Right hindlimb (tissue), 1 donor: ENCODE measurements at regions not wholly inside any gene's neighbourhood (a gene's known extent, or its start where the extent isn't known, plus 50 kb on each side); places are given as distances from the start of the nearest gene placed in this dataset.
"Not testable (repeated sequence)": the region's sequence is repeated elsewhere in the genome, so short reads cannot be mapped to it uniquely, and the experiment has no call there.

Experiments
- DNase-seq: peaks from one replicate; pipeline ENCODE4 v3.0.0-alpha.2; 2018

- not testable (repeated sequence) for DNase-seq
Measured at GRCh38 chr2:179385756-179386155, 121.1 kb upstream of the SESTD1 start.

DNA sequence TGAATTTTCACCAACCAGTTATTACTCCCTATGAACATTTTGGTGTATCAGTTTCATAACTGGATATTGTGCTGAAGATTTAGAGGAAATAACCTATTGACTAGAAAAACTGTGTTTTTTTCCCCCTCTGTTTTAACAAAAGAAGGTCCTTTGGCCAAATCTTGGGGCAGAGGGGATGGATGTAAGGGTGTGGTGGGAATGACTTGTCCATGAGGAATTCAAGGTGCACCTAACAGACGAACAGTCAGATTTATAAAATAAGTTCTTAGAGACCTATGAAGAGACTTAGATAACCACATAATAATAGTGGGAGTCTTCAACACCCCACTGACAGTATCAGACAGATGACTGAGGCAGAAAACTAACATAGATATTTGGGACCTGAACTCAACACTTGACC is 119.3 kb upstream of the SESTD1 start:
- no peak for DNase-seq

DNA sequence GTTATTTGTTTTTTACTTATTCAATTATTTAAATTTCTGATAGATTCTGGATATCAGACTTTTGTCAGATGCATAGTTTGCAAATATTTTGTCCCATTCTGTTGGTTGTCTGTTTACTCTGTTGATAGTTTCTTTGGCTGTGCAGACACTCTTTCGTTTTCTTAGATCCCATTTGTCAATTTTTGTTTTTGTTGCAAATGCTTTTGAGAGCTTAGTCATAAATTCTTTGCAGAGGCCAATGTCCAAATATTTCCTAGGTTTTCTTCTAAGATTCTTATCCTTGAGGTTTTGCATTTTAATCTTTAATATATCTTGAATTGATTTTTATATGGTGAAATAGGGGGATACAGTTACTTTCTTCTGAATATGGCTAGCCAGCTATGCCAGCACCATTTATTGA is 112.7 kb upstream of the SESTD1 start:
- no peak for DNase-seq

DNA sequence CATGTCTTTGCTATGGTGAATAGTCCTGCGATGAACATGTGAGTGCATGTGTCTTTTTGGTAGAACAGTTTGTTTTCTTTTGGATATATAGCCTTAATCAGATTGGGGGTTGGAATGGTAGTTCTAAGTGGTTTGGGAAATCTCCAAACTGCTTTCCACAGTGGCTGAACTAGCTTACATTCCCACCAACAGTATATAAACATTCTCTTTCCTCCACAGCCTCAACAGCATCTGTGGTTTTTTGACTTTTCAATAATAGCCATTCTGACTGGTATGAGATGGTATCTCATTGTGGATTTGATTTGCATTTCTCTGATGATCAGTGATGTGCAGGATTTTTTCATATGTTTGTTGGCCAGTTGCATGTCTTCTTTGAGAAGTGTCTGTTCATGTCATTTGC is 112.2 kb upstream of the SESTD1 start:
- DNase-seq, result no peak

GRCh38 chr2:179373816-179374215 is 109.2 kb upstream of the SESTD1 start:
- no peak for DNase-seq

GRCh38 chr2:179365561-179365960 is 100.9 kb upstream of the SESTD1 start:
- not testable (repeated sequence) for DNase-seq

GRCh38 chr2:179355881-179356280 is 91.2 kb upstream of the SESTD1 start:
- no peak for DNase-seq

GRCh38 chr2:179354739-179355537 is 90.3 kb upstream of the SESTD1 start:
- no peak for DNase-seq

DNA sequence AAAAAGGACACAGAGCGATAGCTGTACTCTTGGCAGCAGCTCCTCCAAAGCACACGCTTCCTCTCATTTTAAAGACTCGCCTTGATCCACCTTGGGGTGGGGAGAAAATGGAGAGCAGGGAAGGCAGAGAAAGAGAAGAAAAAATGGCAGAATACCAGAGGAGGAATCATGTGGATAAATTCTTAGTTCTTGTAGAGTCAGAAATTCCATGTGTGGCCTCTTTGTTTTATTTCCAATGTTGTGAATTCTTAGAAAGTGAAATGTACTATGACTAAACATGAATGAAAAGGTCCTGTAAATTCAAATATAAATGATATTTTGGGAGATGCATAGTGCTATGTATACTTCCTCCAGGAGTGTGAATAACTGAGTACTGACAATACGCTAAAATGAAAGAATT is 89.7 kb upstream of the SESTD1 start:
- no peak for DNase-seq

- DNase-seq, result no peak
Measured at GRCh38 chr2:179352181-179352580, 87.5 kb upstream of the SESTD1 start.

GRCh38 chr2:179351057-179351456 is 86.4 kb upstream of the SESTD1 start:
- no peak for DNase-seq

GRCh38 chr2:179349670-179350303 is 85.2 kb upstream of the SESTD1 start:
- DNase-seq, result no peak

GRCh38 chr2:179348906-179349305 is 84.3 kb upstream of the SESTD1 start:
- no peak for DNase-seq

DNA sequence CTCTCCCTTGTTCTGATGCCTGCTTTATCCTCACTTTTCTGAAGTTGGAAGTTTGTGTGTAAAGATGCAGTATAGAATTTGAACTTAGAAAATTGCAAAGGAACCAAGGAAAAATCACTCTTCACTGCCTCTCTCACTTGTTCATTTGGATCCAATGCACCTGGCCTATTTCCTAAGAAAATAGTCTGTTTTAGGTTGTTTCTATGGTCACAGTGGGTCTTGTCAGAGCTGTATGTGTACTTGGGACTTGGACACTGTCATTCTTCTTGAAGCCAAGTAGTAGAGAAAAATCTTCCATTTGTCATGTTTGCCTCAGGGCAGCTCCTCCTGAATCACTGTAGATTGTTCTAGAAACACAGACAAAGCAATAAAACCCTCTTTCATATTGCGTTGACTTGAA is 80.3 kb upstream of the SESTD1 start:
- DNase-seq, result no peak

DNA sequence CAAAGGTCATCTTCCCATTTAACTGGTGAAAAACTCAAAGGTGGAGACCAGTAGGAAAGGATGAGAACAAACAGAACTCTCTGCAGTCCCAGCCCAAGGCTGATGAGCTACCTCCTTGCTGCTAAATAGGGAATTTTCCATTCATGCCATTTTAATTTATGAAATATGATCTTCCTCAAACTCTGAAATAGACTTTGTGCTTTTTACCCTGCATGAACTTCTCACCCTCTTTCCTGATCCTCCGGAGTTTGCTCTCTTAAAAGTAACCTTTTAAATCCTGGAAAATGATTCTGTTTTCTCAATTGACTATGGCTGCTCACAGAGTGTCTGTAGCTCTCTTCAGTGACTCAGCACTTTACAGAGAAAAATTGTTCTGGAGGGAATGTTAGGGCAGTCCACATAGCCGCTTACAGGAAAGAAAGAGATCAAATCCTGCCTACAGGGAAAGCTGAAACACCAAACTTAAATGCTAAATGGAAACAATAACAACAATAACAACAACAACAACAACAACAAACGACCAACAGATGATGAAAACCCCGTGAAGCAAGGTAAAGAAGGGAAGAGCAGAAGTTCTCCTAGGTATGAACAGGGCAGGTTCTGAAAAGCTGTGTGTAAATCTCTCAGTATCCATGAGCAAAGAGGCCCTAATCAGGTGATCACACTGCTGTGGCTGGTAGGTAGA is 79.8 kb upstream of the SESTD1 start:
- DNase-seq, result no peak

DNA sequence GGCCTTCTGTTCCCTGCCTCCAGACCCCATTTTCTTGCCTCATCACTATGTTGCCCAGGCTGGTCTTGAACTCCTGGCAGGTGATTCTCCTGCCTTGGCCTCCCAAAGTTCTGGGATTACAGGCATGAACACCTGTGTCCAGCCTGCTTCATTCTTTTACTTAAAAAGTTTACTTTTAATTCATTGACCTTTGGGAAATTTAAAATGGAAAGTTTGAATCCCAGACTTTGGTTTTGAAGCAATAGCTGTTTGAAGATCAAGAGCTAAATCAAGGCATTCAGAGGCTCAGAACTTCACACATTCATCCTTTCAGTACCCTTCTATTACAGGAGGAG is 79.3 kb upstream of the SESTD1 start:
- DNase-seq, result no peak

DNA sequence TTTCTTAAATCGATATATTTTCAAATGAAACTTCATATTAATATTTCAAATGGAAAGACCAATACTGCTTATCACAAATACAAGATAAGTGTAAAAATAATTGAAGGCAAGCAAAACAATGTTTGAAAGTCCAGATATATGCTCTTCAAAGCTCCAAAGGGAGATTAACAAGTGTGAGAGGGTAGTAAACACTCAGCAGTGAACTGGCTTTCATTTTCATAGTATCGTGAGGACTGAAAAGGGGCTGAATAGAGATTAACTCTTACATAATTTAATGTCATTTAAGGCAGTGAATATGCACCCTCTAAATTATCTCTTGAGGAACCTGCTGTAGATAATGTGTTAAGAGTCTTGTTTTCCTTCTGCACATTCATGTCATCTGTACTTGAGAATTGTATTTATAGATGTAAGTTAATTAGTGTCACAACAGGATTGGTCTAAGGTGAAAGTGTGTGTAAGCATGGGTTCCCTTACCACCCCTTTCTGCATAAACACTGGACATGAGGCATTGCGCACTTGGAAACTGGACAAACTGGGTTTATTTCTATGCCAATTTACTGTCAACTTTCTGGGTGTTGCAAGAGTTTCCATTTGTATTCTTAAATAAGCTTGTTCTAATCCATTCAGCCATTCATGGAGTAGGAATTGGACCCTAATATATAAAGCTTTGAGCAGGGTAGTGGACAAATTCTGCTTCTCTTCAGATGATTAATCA is 76.7 kb upstream of the SESTD1 start:
- no peak for DNase-seq

- DNase-seq, result no peak
Measured at GRCh38 chr2:179340678-179341077, 76.0 kb upstream of the SESTD1 start.

DNA sequence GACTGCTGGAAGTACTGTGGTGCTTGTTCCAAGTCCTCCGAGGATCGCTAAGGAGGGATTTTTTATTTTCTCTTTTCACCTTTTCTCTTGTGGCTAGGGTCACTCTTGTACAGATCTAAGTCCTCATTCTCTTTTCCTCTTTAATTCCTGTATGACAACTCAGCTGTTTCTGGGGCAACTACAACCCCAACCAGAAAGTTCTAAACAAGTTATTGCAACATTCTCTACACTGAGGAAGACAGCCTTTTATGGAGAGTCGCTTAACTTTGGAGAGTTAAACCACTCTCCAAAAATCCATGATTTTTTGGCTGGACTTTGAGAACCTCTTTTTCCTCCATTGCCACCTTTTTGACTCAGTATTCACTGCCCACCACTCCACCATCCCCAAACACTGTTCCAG is 74.0 kb upstream of the SESTD1 start:
- no peak for DNase-seq

DNA sequence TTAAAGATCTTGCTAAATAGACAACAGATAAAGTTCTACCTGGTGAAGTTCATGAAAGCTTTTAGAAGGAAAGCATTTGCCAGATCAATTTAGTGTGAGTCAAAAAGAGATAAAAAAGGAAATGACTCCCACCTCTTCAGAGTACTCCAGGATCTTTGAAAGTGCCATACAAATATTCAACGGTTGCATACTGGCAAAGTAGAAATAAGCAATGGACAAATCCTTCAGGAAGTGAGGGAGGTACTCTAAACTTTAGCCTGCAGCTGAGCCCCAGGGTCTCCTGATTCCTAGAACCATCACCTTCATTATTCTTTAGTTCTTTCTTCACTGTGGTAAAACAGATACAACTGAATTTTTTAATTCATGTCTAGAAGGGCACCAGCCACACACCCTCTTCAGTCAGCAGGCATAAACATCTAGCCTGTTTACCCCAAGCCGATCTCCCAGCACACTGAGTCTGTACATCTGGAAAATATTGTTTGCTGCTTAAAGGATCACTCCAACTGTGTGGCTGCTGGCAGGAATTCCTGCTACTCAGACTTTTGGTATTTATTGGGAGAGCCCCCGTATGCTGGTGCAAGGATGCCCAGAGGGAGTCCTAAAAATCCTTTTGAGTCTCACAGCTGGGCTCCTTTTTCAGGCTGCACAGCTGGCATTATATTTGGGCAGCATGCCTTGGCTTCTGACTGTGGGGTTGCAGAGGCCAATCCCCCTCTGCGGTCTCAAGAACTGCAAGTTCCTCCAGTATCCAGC is 72.3 kb upstream of the SESTD1 start:
- peak; percentile 76 for DNase-seq

GRCh38 chr2:179335732-179336131 is 71.1 kb upstream of the SESTD1 start:
- DNase-seq, result no peak

GRCh38 chr2:179332903-179333302 is 68.3 kb upstream of the SESTD1 start:
- no peak for DNase-seq

GRCh38 chr2:179331061-179331460 is 66.4 kb upstream of the SESTD1 start:
- no peak for DNase-seq
